PC-3 (cell line): ENCODE measurements at regions not wholly inside any gene's neighbourhood (a gene's known extent, or its start where the extent isn't known, plus 50 kb on each side); places are given as distances from the start of the nearest gene placed in this dataset.

ENCODE experiments used
- ATAC-seq: fragments of 200-7000 bp; cut with Tn5 transposase; 2 replicates; pipeline ENCODE4 v1.9.1; 2020; ENCODE audit warnings: mild to moderate bottlenecking, moderate library complexity
- BruUV-seq: library from RNA; stranded (reverse); fragments of 400-500 nt; replicated peaks from 2 replicates; lab custom pipeline; 2021; lab: Mats Ljungman, UMichigan
- CTCF ChIA-PET: fragments of 300-600 bp; sonication (Branson Sonifier 250); formaldehyde crosslinking; loops from one replicate; lab custom pipeline; 2022; ENCODE audit warnings: antibody characterized with exemption; lab: Charles Lee
- POLR2A ChIA-PET: fragments of 300-600 bp; sonication (Branson Sonifier 250); formaldehyde crosslinking; loops from one replicate; lab custom pipeline; 2022; ENCODE audit warnings: antibody characterized with exemption; ENCODE audit not compliant: unreplicated experiment; lab: Charles Lee
- DNase-seq: peaks from one replicate; pipeline ENCODE4 v3.0.0-alpha.2; 2015
- H2AFZ ChIP-seq: fragments of 300-600 bp; sonication (generic); 2 replicates; pipeline ENCODE4 v1.6.0; 2016; ENCODE audit warnings: antibody characterized with exemption, low read length
- H3F3A ChIP-seq: fragments of 300-600 bp; sonication (generic); one replicate; pipeline ENCODE4 v1.6.0; 2017; ENCODE audit warnings: antibody characterized with exemption, low read length, control low read depth, mild to moderate bottlenecking; ENCODE audit not compliant: unreplicated experiment
- H3K27ac ChIP-seq: fragments of 300-600 bp; sonication (generic); 2 replicates; pipeline ENCODE4 v1.5.1; 2016; ENCODE audit warnings: mild to moderate bottlenecking, low read length
- H3K27me3 ChIP-seq: fragments of 300-600 bp; sonication (generic); 2 replicates; pipeline ENCODE4 v1.6.1; 2016; ENCODE audit warnings: low read length, mixed read lengths
- H3K36me3 ChIP-seq: fragments of 300-600 bp; sonication (generic); 2 replicates; pipeline ENCODE4 v1.6.1; 2016; ENCODE audit warnings: low read depth, mixed run types, low read length, mixed read lengths
- H3K4me1 ChIP-seq: fragments of 300-600 bp; sonication (generic); 2 replicates; pipeline ENCODE4 v1.5.1; 2016; ENCODE audit warnings: low read length; ENCODE audit not compliant: insufficient read depth
- H3K4me2 ChIP-seq: fragments of 300-600 bp; sonication (generic); 2 replicates; pipeline ENCODE4 v1.6.0; 2016; ENCODE audit warnings: low read length
- H3K4me3 ChIP-seq: fragments of 300-600 bp; sonication (generic); 2 replicates; pipeline ENCODE4 v1.5.1; 2016; ENCODE audit warnings: mild to moderate bottlenecking, low read length, mixed read lengths
- H3K79me2 ChIP-seq: fragments of 300-600 bp; sonication (generic); 2 replicates; pipeline ENCODE4 v1.6.1; 2017; ENCODE audit warnings: low read length, mixed read lengths
- H3K9ac ChIP-seq: fragments of 300-600 bp; sonication (generic); 2 replicates; pipeline ENCODE4 v1.6.0; 2016; ENCODE audit warnings: mild to moderate bottlenecking, low read length
- H3K9me2 ChIP-seq: fragments of 300-600 bp; sonication (generic); replicated peaks from 2 replicates; pipeline ENCODE4 v1.6.1; 2016; ENCODE audit warnings: mixed run types, low read length, mixed read lengths
- H3K9me3 ChIP-seq: fragments of 300-600 bp; sonication (generic); 2 replicates; pipeline ENCODE4 v1.6.1; 2016; ENCODE audit warnings: low read length, mixed read lengths
- H4K20me1 ChIP-seq: fragments of 300-600 bp; sonication (generic); 2 replicates; pipeline ENCODE4 v1.6.1; 2016; ENCODE audit warnings: low read length, mixed read lengths
- EZH2 ChIP-seq: fragments of 300-600 bp; sonication (generic); IDR thresholded peaks from one replicate; pipeline ENCODE4 v1.6.1; 2017; ENCODE audit warnings: antibody characterized with exemption, mild to moderate bottlenecking, low read length; ENCODE audit not compliant: unreplicated experiment
- EZH2phosphoT487 ChIP-seq: fragments of 300-600 bp; sonication (generic); IDR thresholded peaks from 2 replicates; pipeline ENCODE4 v1.6.1; 2018; ENCODE audit warnings: mild to moderate bottlenecking, antibody characterized with exemption, low read length, borderline replicate concordance
- intact Hi-C: fragments of 100-400 bp; cut with micrococcal nuclease; formaldehyde crosslinking; loops from 2 replicates; pipeline ENCODE4 v1.9.0; 2023
- TF ChIP-seq, protein P1 (sequence below): fragments of 300-600 bp; sonication (generic); conservative IDR thresholded peaks from 2 replicates; pipeline ENCODE4 v1.5.1; 2017; ENCODE audit warnings: antibody characterized with exemption, low read depth, mild to moderate bottlenecking, low read length

DNA sequence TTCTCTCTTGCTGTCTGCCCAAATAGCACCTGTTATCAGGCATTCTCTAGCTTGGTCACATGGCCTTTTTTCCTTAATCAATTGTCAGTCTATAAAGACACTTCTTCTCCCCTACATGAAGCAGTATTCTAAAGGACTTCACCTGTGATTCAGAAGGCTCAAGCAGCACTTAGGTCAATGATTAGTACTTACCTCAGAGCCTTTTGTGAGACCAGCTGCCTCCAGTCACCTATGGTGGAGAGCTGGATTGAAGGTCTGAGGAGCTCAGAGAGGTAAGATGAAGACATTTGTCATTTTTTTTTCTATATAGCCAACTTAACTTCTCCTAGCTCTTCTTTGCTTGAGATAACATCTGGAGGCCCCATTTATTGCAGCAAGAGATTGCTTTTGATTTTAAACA, 278.3 kb upstream of the PCSK5 start:
- ATAC-seq: no peak
- CTCF ChIA-PET: no interaction called here

DNA sequence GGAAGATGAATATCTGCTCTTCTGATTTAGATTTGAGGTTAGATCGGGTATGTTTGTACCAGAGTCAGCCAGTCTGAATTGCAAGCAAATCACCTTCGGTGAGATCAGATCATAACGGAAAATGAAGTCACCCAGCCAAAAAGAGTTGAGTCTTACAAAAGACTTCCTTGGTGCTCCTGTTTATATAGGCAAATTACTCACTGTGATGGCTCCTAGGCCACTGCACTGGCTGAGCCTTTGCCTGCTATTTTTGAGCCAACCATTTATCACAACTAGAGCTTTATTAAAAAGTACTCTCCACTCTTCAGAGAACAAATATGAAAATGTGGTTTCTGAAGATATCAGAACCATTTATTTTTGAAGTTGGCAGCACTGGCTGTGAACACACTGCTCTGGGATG, 277.7 kb upstream of the PCSK5 start:
- Histone ChIP-seq H3K4me3 (no peak overlapping the region), H3K9me2 (no peaks in the 10 kb centered on the region), H3K36me3 (no peaks in the 10 kb centered on the region), H3F3A (no peaks in the 10 kb centered on the region), H3K27me3 (no peaks in the 10 kb centered on the region), H4K20me1 (no peaks in the 10 kb centered on the region), H2AFZ (no peak overlapping the region), H3K9ac (no peak overlapping the region), H3K9me3 (no peaks in the 10 kb centered on the region), H3K4me1 (no peaks in the 10 kb centered on the region), H3K4me2 (no peak overlapping the region), H3K79me2 (no peaks in the 10 kb centered on the region), H3K27ac (no peak overlapping the region)
- BruUV-seq: no TSS peak
- TF ChIP-seq EZH2: no peak
- TF ChIP-seq, protein P1, sequence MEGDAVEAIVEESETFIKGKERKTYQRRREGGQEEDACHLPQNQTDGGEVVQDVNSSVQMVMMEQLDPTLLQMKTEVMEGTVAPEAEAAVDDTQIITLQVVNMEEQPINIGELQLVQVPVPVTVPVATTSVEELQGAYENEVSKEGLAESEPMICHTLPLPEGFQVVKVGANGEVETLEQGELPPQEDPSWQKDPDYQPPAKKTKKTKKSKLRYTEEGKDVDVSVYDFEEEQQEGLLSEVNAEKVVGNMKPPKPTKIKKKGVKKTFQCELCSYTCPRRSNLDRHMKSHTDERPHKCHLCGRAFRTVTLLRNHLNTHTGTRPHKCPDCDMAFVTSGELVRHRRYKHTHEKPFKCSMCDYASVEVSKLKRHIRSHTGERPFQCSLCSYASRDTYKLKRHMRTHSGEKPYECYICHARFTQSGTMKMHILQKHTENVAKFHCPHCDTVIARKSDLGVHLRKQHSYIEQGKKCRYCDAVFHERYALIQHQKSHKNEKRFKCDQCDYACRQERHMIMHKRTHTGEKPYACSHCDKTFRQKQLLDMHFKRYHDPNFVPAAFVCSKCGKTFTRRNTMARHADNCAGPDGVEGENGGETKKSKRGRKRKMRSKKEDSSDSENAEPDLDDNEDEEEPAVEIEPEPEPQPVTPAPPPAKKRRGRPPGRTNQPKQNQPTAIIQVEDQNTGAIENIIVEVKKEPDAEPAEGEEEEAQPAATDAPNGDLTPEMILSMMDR: no peak
- TF ChIP-seq EZH2phosphoT487: no peak
- ChIA-PET CTCF (no interaction called here), POLR2A (no interaction called here)
- DNase-seq (no peak), ATAC-seq (no peak)
- intact Hi-C loops: no loop called here

More for the DNA sequence above, 278.3 kb upstream of the PCSK5 start:
- DNase-seq: no peak
- no peak overlapping the region for H2AFZ ChIP-seq
- no peaks in the 10 kb centered on the region for H4K20me1 ChIP-seq
- H3K4me3 ChIP-seq: no peak overlapping the region
- H3K9ac ChIP-seq: no peak overlapping the region
- POLR2A ChIA-PET: no interaction called here
- no TSS peak for BruUV-seq
- no peaks in the 10 kb centered on the region for H3K9me3 ChIP-seq
- TF ChIP-seq EZH2phosphoT487 (no peak), EZH2 (no peak)
- TF ChIP-seq, protein P1: no peak
- intact Hi-C loops: no loop called here
- H3K4me1 ChIP-seq: no peaks in the 10 kb centered on the region
- no peaks in the 10 kb centered on the region for H3F3A ChIP-seq
- no peak overlapping the region for H3K27ac ChIP-seq
- H3K36me3 ChIP-seq: no peaks in the 10 kb centered on the region
- H3K4me2 ChIP-seq: no peak overlapping the region
- no peaks in the 10 kb centered on the region for H3K79me2 ChIP-seq
- no peaks in the 10 kb centered on the region for H3K9me2 ChIP-seq
- H3K27me3 ChIP-seq: no peaks in the 10 kb centered on the region

DNA sequence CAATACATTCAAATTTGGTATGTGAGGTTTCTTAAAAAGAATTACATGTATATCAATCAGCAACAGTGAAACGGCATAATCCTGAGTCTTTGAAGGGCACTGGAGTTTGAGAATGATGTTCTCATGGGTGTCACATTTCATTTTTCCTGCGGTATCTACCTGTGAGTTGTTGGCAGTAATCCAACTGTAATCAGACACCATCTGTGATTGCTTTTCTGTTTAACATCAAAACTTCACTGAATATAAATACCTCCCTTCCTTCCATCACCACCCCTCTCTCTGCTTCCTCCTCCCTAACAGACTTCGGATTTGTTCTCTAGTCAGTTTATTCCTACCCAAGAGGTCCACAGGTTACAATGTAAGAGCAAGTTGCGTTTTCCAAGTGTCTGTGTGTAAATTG, 275.2 kb upstream of the PCSK5 start:
- DNase-seq: no peak
- Histone ChIP-seq H4K20me1 (no peaks in the 10 kb centered on the region), H3K9me2 (no peaks in the 10 kb centered on the region), H2AFZ (no peak overlapping the region), H3K27me3 (no peaks in the 10 kb centered on the region), H3K4me1 (no peaks in the 10 kb centered on the region), H3K27ac (no peak overlapping the region), H3K9ac (no peak overlapping the region), H3K9me3 (no peaks in the 10 kb centered on the region), H3F3A (no peaks in the 10 kb centered on the region), H3K4me3 (no peak overlapping the region), H3K36me3 (no peaks in the 10 kb centered on the region), H3K4me2 (no peak overlapping the region), H3K79me2 (no peaks in the 10 kb centered on the region)
- no peak for ATAC-seq
- BruUV-seq: no TSS peak
- ChIA-PET POLR2A (no interaction called here), CTCF (no interaction called here)
- intact Hi-C loops: no loop called here
- TF ChIP-seq, protein P1: no peak
- TF ChIP-seq EZH2 (no peak), EZH2phosphoT487 (no peak)
